KOPT-K1 (cell line): ENCODE measurements at regions not wholly inside any gene's neighbourhood (a gene's known extent, or its start where the extent isn't known, plus 50 kb on each side); places are given as distances from the start of the nearest gene placed in this dataset.

Source experiments
- H3K27ac ChIP-seq: fragments of 200-600 bp; sonication (generic); 2 replicates; pipeline ENCODE4 v1.5.1; 2016; ENCODE audit warnings: antibody characterized with exemption, mild to moderate bottlenecking, low read depth, low read length; ENCODE audit not compliant: poor library complexity, severe bottlenecking
- H3K36me3 ChIP-seq: fragments of 200-600 bp; sonication (generic); 2 replicates; pipeline ENCODE4 v1.5.1; 2017; ENCODE audit warnings: antibody characterized with exemption, mild to moderate bottlenecking, low read length, moderate library complexity; ENCODE audit not compliant: insufficient read depth
- H3K9me3 ChIP-seq: fragments of 200-600 bp; sonication (generic); 2 replicates; pipeline ENCODE4 v1.5.1; 2017; ENCODE audit warnings: antibody characterized with exemption, low read length, mild to moderate bottlenecking; ENCODE audit not compliant: insufficient read depth, poor library complexity, severe bottlenecking

GRCh38 chrX:120768681-120769080, 107.0 kb downstream of the CT47B1 start:
- Histone ChIP-seq H3K9me3 (no peaks in the 10 kb centered on the region), H3K27ac (no peak overlapping the region)

GRCh38 chrX:120768254-120768653, 107.4 kb downstream of the CT47B1 start:
- no peaks in the 10 kb centered on the region for H3K9me3 ChIP-seq
- H3K36me3 ChIP-seq, result no peaks in the 10 kb centered on the region
- H3K27ac ChIP-seq, result no peak overlapping the region

More at GRCh38 chrX:120768681-120769080, 107.0 kb downstream of the CT47B1 start:
- no peaks in the 10 kb centered on the region for H3K36me3 ChIP-seq

- H3K27ac ChIP-seq, result no peak overlapping the region
- H3K36me3 ChIP-seq, result no peaks in the 10 kb centered on the region
- no peaks in the 10 kb centered on the region for H3K9me3 ChIP-seq
These were observed 112.4 kb downstream of the CT47B1 start for GRCh38 chrX:120763269-120763668.

- no peaks in the 10 kb centered on the region for H3K9me3 ChIP-seq
- no peak overlapping the region for H3K27ac ChIP-seq
- H3K36me3 ChIP-seq, result no peaks in the 10 kb centered on the region
These were observed 113.9 kb downstream of the CT47B1 start for GRCh38 chrX:120761810-120762209.

GRCh38 chrX:120759685-120760084, 116.0 kb downstream of the CT47B1 start:
- Histone ChIP-seq H3K36me3 (no peaks in the 10 kb centered on the region), H3K9me3 (no peaks in the 10 kb centered on the region), H3K27ac (no peak overlapping the region)

GRCh38 chrX:120755066-120755846, 120.4 kb downstream of the CT47B1 start:
- Histone ChIP-seq H3K36me3 (no peaks in the 10 kb centered on the region), H3K9me3 (no peaks in the 10 kb centered on the region), H3K27ac (peak overlapping the region; percentile 54)

- H3K9me3 ChIP-seq, result no peaks in the 10 kb centered on the region
- peak overlapping the region; percentile 60 for H3K27ac ChIP-seq
- H3K36me3 ChIP-seq, result no peaks in the 10 kb centered on the region
These were observed 122.0 kb downstream of the CT47B1 start for GRCh38 chrX:120753413-120754251.

GRCh38 chrX:120752431-120753082, 122.7 kb upstream of the C1GALT1C1 start:
- H3K36me3 ChIP-seq, result no peaks in the 10 kb centered on the region
- H3K27ac ChIP-seq, result peak overlapping the region; percentile 60
- H3K9me3 ChIP-seq, result no peaks in the 10 kb centered on the region

GRCh38 chrX:120751683-120752082, 121.8 kb upstream of the C1GALT1C1 start:
- no peaks in the 10 kb centered on the region for H3K9me3 ChIP-seq

GRCh38 chrX:120750381-120750780, 120.5 kb upstream of the C1GALT1C1 start:
- H3K27ac ChIP-seq, result peak overlapping the region; percentile 66

More at GRCh38 chrX:120751683-120752082, 121.8 kb upstream of the C1GALT1C1 start:
- Histone ChIP-seq H3K27ac (peak overlapping the region; percentile 36), H3K36me3 (no peaks in the 10 kb centered on the region)

GRCh38 chrX:120749141-120749846, 119.4 kb upstream of the C1GALT1C1 start:
- Histone ChIP-seq H3K36me3 (no peaks in the 10 kb centered on the region), H3K9me3 (no peaks in the 10 kb centered on the region), H3K27ac (peak overlapping the region; percentile 66)

More at GRCh38 chrX:120750381-120750780, 120.5 kb upstream of the C1GALT1C1 start:
- Histone ChIP-seq H3K36me3 (no peaks in the 10 kb centered on the region), H3K9me3 (no peaks in the 10 kb centered on the region)

- Histone ChIP-seq H3K27ac (no peak overlapping the region), H3K36me3 (no peaks in the 10 kb centered on the region), H3K9me3 (no peaks in the 10 kb centered on the region)
These were observed 116.3 kb upstream of the C1GALT1C1 start for GRCh38 chrX:120746153-120746552.

- no peaks in the 10 kb centered on the region for H3K36me3 ChIP-seq
- no peaks in the 10 kb centered on the region for H3K9me3 ChIP-seq
- H3K27ac ChIP-seq, result no peak overlapping the region
These were observed 113.3 kb upstream of the C1GALT1C1 start for GRCh38 chrX:120742946-120743665.

GRCh38 chrX:120741452-120741851, 111.6 kb upstream of the C1GALT1C1 start:
- Histone ChIP-seq H3K9me3 (no peaks in the 10 kb centered on the region), H3K27ac (no peak overlapping the region), H3K36me3 (no peaks in the 10 kb centered on the region)
